ENCODE measurements at regions not wholly inside any gene's neighbourhood (a gene's known extent, or its start where the extent isn't known, plus 50 kb on each side); places are given as distances from the start of the nearest gene placed in this dataset.

- TF ChIP-seq GATA2 (IDR thresholded peaks at IDR 0.05; ENCODE audit: low read depth, low read length) (no peak), GATA3 (IDR thresholded peaks at IDR 0.05; ENCODE audit: low read depth, low read length) (no peak)
Measured at GRCh38 chr1:10873189-10873588, 76.7 kb upstream of the CASZ1 start.

Data from SH-SY5Y (cell line).